IMR-90 (cell line): ENCODE measurements at regions not wholly inside any gene's neighbourhood (a gene's known extent, or its start where the extent isn't known, plus 50 kb on each side); places are given as distances from the start of the nearest gene placed in this dataset.
A peak's percentile ranks its signal among the peaks of the same experiment; 100 is the strongest.

Source experiments
- ATAC-seq: fragments of 200-7000 bp; cut with Tn5 transposase; 2 replicates; pipeline ENCODE4 v1.9.1; 2020; ENCODE audit warnings: low read depth, mild to moderate bottlenecking, moderate library complexity
- BruUV-seq: library from RNA; stranded (reverse); fragments of 400-500 nt; replicated peaks from 2 replicates; lab custom pipeline; 2021; lab: Mats Ljungman, UMichigan
- CTCF ChIA-PET: fragments of 300-600 bp; formaldehyde crosslinking; extraction: SDS; loops from one replicate; lab custom pipeline; 2021; ENCODE audit warnings: antibody characterized with exemption; lab: Yijun Ruan, JAX
- POLR2A ChIA-PET: fragments of 300-600 bp; sonication (Branson Sonifier 250); formaldehyde crosslinking; loops from one replicate; lab custom pipeline; 2022; ENCODE audit warnings: antibody characterized with exemption; ENCODE audit not compliant: unreplicated experiment; lab: Charles Lee
- DNase-seq: peaks from one replicate; pipeline ENCODE4 v3.0.0; 2013
- H2AFZ ChIP-seq: replicated peaks from 2 replicates; pipeline ENCODE3; 2013; ENCODE audit warnings: low read length, mild to moderate bottlenecking; ENCODE audit not compliant: poor library complexity
- H2AK5ac ChIP-seq: 2 replicates; pipeline ENCODE4 v1.6.1; 2013; ENCODE audit warnings: low read depth, low read length, inconsistent platforms
- H2AK9ac ChIP-seq: replicated peaks from 2 replicates; pipeline ENCODE3; 2013; ENCODE audit warnings: mild to moderate bottlenecking, low read depth, low read length, moderate library complexity; ENCODE audit not compliant: poor library complexity
- H2BK120ac ChIP-seq: 2 replicates; pipeline ENCODE4 v1.6.1; 2013; ENCODE audit warnings: low read depth, low read length, inconsistent platforms
- H2BK15ac ChIP-seq: 3 replicates; pipeline ENCODE4 v1.6.1; 2013; ENCODE audit warnings: low read depth, low read length, inconsistent platforms
- H2BK20ac ChIP-seq: 2 replicates; pipeline ENCODE4 v1.6.1; 2013; ENCODE audit warnings: low read depth, mild to moderate bottlenecking, inconsistent platforms, low read length, moderate library complexity
- H2BK5ac ChIP-seq: 2 replicates; pipeline ENCODE4 v1.6.1; 2013; ENCODE audit warnings: mild to moderate bottlenecking, low read depth, low read length, inconsistent platforms; ENCODE audit not compliant: poor library complexity, severe bottlenecking
- H3K14ac ChIP-seq: replicated peaks from 2 replicates; pipeline ENCODE4 v1.6.1; 2013; ENCODE audit warnings: low read depth, low read length, inconsistent platforms
- H3K18ac ChIP-seq: 2 replicates; pipeline ENCODE4 v1.6.1; 2013; ENCODE audit warnings: low read depth, low read length, control low read depth
- H3K23ac ChIP-seq: 2 replicates; pipeline ENCODE4 v1.6.1; 2013; ENCODE audit warnings: low read depth, low read length, inconsistent platforms
- H3K27ac ChIP-seq: 2 replicates; pipeline ENCODE4 v1.5.1; 2013; ENCODE audit warnings: mild to moderate bottlenecking, control low read depth, low read length; ENCODE audit not compliant: insufficient read depth
- H3K27me3 ChIP-seq: 2 replicates; pipeline ENCODE4 v1.6.1; 2013; ENCODE audit warnings: low read length; ENCODE audit not compliant: control insufficient read depth, insufficient read depth
- H3K36me3 ChIP-seq: 2 replicates; pipeline ENCODE4 v1.6.1; 2013; ENCODE audit warnings: low read length, mixed read lengths; ENCODE audit not compliant: control insufficient read depth, insufficient read depth
- H3K4ac ChIP-seq: 2 replicates; pipeline ENCODE4 v1.6.1; 2013; ENCODE audit warnings: low read depth, low read length, inconsistent platforms
- H3K4me1 ChIP-seq: 2 replicates; pipeline ENCODE4 v1.6.1; 2013; ENCODE audit warnings: low read length, mixed read lengths; ENCODE audit not compliant: control insufficient read depth, insufficient read depth
- H3K4me2 ChIP-seq: 2 replicates; pipeline ENCODE4 v1.6.1; 2013; ENCODE audit warnings: low read depth, mild to moderate bottlenecking, control low read depth, low read length, moderate library complexity
- H3K4me3 ChIP-seq: 2 replicates; pipeline ENCODE4 v1.5.1; 2013; ENCODE audit warnings: low read depth, mild to moderate bottlenecking, control low read depth, low read length, moderate library complexity; ENCODE audit not compliant: insufficient read depth
- H3K56ac ChIP-seq: 2 replicates; pipeline ENCODE4 v1.6.1; 2013; ENCODE audit warnings: low read length, inconsistent platforms; ENCODE audit not compliant: insufficient read depth; ENCODE audit errors: extremely low read depth
- H3K79me1 ChIP-seq, 2 experiments: 2 replicates each; pipeline ENCODE4 v1.6.1; 2013; ENCODE audit warnings: low read length in 2 of 2, inconsistent platforms in 1 of 2, low read depth in 1 of 2
- H3K9ac ChIP-seq: 2 replicates; pipeline ENCODE4 v1.6.1; 2013; ENCODE audit warnings: low read depth, low read length, control low read depth
- H3K9me1 ChIP-seq: 2 replicates; pipeline ENCODE4 v1.6.1; 2013; ENCODE audit warnings: low read length, inconsistent platforms; ENCODE audit not compliant: insufficient read depth
- H3K9me3 ChIP-seq: 2 replicates; pipeline ENCODE4 v1.6.1; 2013; ENCODE audit warnings: low read length; ENCODE audit not compliant: control insufficient read depth, insufficient read depth
- H4K20me1 ChIP-seq: 2 replicates; pipeline ENCODE4 v1.6.1; 2013; ENCODE audit warnings: low read length, inconsistent platforms; ENCODE audit not compliant: insufficient read depth
- H4K5ac ChIP-seq: 2 replicates; pipeline ENCODE4 v1.6.1; 2013; ENCODE audit warnings: mild to moderate bottlenecking, low read depth, low read length, control low read depth
- H4K8ac ChIP-seq, 2 experiments: 2 replicates each; pipeline ENCODE4 v1.6.1; 2013; ENCODE audit warnings: low read depth in 2 of 2, low read length in 2 of 2, control low read depth in 1 of 2, inconsistent platforms in 1 of 2
- H4K91ac ChIP-seq: 2 replicates; pipeline ENCODE4 v1.6.1; 2013; ENCODE audit warnings: low read depth, low read length, inconsistent platforms; ENCODE audit not compliant: insufficient read depth
- BHLHE40 ChIP-seq: fragments of 150-350 bp; IDR thresholded peaks from 2 replicates; pipeline ENCODE4 v1.6.1; 2016; ENCODE audit warnings: mild to moderate bottlenecking, low read depth, low read length
- CEBPB ChIP-seq: IDR thresholded peaks from 2 replicates; pipeline ENCODE4 v1.6.1; 2012; ENCODE audit warnings: low read depth, low read length, improper control_type of control experiment
- CHD1 ChIP-seq: IDR thresholded peaks from 2 replicates; pipeline ENCODE4 v1.6.1; 2012; ENCODE audit warnings: low read depth, low read length, improper control_type of control experiment
- CTCF ChIP-seq: conservative IDR thresholded peaks from 2 replicates; pipeline ENCODE4 v1.5.1; 2012; ENCODE audit warnings: mild to moderate bottlenecking, low read depth, low read length, improper control_type of control experiment
- ELK1 ChIP-seq: fragments of 150-350 bp; IDR thresholded peaks from 2 replicates; pipeline ENCODE4 v1.6.1; 2016; ENCODE audit warnings: low read depth, mild to moderate bottlenecking, low read length, moderate library complexity, borderline replicate concordance
- FOS ChIP-seq: fragments of 150-350 bp; IDR thresholded peaks from 2 replicates; pipeline ENCODE4 v1.6.1; 2016; ENCODE audit warnings: low read depth, low read length
- MAFK ChIP-seq: IDR thresholded peaks from 2 replicates; pipeline ENCODE4 v1.6.1; 2012; ENCODE audit warnings: low read depth, low read length, improper control_type of control experiment
- MAZ ChIP-seq: IDR thresholded peaks from 2 replicates; pipeline ENCODE4 v1.6.1; 2012; ENCODE audit warnings: low read depth, mild to moderate bottlenecking, low read length, improper control_type of control experiment, moderate library complexity, borderline replicate concordance
- MXI1 ChIP-seq: IDR thresholded peaks from 2 replicates; pipeline ENCODE4 v1.6.1; 2012; ENCODE audit warnings: low read depth, mild to moderate bottlenecking, low read length, moderate library complexity, borderline replicate concordance
- NFE2L2 ChIP-seq: fragments of 150-350 bp; IDR thresholded peaks from 2 replicates; pipeline ENCODE4 v1.6.1; 2016; ENCODE audit warnings: low read depth, mild to moderate bottlenecking, low read length
- POLR2A ChIP-seq: IDR thresholded peaks from 2 replicates; pipeline ENCODE4 v1.6.1; 2012; ENCODE audit warnings: mild to moderate bottlenecking, low read depth, low read length
- RAD21 ChIP-seq: IDR thresholded peaks from 2 replicates; pipeline ENCODE4 v1.6.1; 2012; ENCODE audit warnings: low read length, improper control_type of control experiment
- RCOR1 ChIP-seq: IDR thresholded peaks from 2 replicates; pipeline ENCODE4 v1.6.1; 2012; ENCODE audit warnings: mild to moderate bottlenecking, low read length, improper control_type of control experiment; ENCODE audit not compliant: insufficient replicate concordance
- RFX5 ChIP-seq: IDR thresholded peaks from 2 replicates; pipeline ENCODE4 v1.8.0; 2012; ENCODE audit warnings: low read depth, mild to moderate bottlenecking, low read length, moderate library complexity
- SMC3 ChIP-seq: fragments of 150-350 bp; IDR thresholded peaks from 2 replicates; pipeline ENCODE4 v1.6.1; 2016; ENCODE audit warnings: low read depth, mild to moderate bottlenecking, antibody characterized with exemption, low read length, moderate library complexity
- USF2 ChIP-seq: fragments of 150-350 bp; IDR thresholded peaks from 2 replicates; pipeline ENCODE4 v1.6.1; 2017; ENCODE audit warnings: mild to moderate bottlenecking, antibody characterized with exemption, low read length, low read depth
- WGBS, 2 experiments: methylation state at CpG; one replicate each; pipeline versions ENCODE4 v1.1.5 to v1.1.7; 2013; ENCODE audit warnings: missing lambda C conversion rate in 2 of 2; ENCODE audit not compliant: insufficient read length in 1 of 2; ENCODE audit errors: extremely low coverage in 2 of 2; 5-methylcytosine and 5-hydroxymethylcytosine counted together
- dilution Hi-C: fragments of 300-500 bp; cut with HindIII; formaldehyde crosslinking; loops from one replicate; pipeline ENCODE4 v1.14.3; 2018; ENCODE audit warnings: low sequenced_read_pairs; ENCODE audit not compliant: unreplicated experiment
- in situ Hi-C: fragments of 300-500 bp; cut with MboI; formaldehyde crosslinking; loops from 3 replicates; pipeline ENCODE4 v1.14.3; 2019; ENCODE audit warnings: low sequenced_read_pairs, inconsistent platforms, mixed read lengths
- intact Hi-C: fragments of 100-400 bp; cut with micrococcal nuclease; formaldehyde crosslinking; loops from 2 replicates; pipeline ENCODE4 v1.10.0; 2022

GRCh38 chr4:24070117-24070516 is 180.3 kb upstream of the PPARGC1A start:
- DNase-seq (peak; percentile 96), ATAC-seq (peak; percentile 88)
- ChIA-PET POLR2A (interaction anchor here (1.2 kb wide), 1 partner anchor 35 kb away, joined by 3 read pairs; no protein-coding TSS in a partner anchor), CTCF (interaction anchor here (1.3 kb wide), 1 partner anchor 14 kb away, joined by 3 read pairs; no protein-coding TSS in a partner anchor)
- H2BK20ac ChIP-seq, result peak overlapping the region; percentile 95
- H2BK120ac ChIP-seq, result peak overlapping the region; percentile 95
- peak overlapping the region; percentile 51; the same call in 1 of the 2 replicates for H3K27ac ChIP-seq
- peak overlapping the region; percentile 47 for H2AFZ ChIP-seq
- peak overlapping the region; percentile 95 for H2BK5ac ChIP-seq
- H4K91ac ChIP-seq, result peak overlapping the region; percentile 78
- H3K23ac ChIP-seq, result peak overlapping the region; percentile 69; the same call in 1 of the 2 replicates
- peak overlapping the region; percentile 58 to 92 for H4K8ac ChIP-seq
- H3K56ac ChIP-seq, result peak overlapping the region; percentile 63
- peaks cover 14% of the 10 kb centered on the region for H3K4me1 ChIP-seq
- TF ChIP-seq MXI1 (no peak), RCOR1 (peak; percentile 40), MAZ (no peak), SMC3 (peak; percentile 6; the same call in 1 of the 2 replicates), BHLHE40 (no peak), MAFK (peak; percentile 17; the same call in 1 of the 2 replicates), ELK1 (no peak), CTCF (no peak), CHD1 (no peak), RAD21 (no peak), CEBPB (no peak), POLR2A (no peak), RFX5 (no peak), NFE2L2 (peak; percentile 56; the same call in 1 of the 2 replicates), FOS (peak; percentile 36; the same call in 1 of the 2 replicates), USF2 (no peak)
- intact Hi-C loops (no loop called here), in situ Hi-C loops (no loop called here), dilution Hi-C loops (no loop called here)
- H3K4ac ChIP-seq, result peak overlapping the region; percentile 88
- peak overlapping the region; percentile 90; the same call in 1 of the 2 replicates for H4K5ac ChIP-seq
- H3K4me3 ChIP-seq, result no peak overlapping the region
- peak overlapping the region; percentile 60; the same call in 2 of the 3 replicates for H2BK15ac ChIP-seq
- peak overlapping the region; percentile 82; the same call in 1 of the 2 replicates for H3K18ac ChIP-seq
- 0 out of 2 replicates have a peak overlapping the region, but pooled peaks have one; percentile 66 for H2AK5ac ChIP-seq
- no peak overlapping the region; the same call in 1 of the 2 replicates for H3K9ac ChIP-seq
- H2AK9ac ChIP-seq, result no peak overlapping the region
- H4K20me1 ChIP-seq, result no peaks in the 10 kb centered on the region
- no CpG with 5 or more reads among the region's 2 CpGs for WGBS, 2 experiments
- H3K14ac ChIP-seq, result peak overlapping the region; percentile 80
- no peaks in the 10 kb centered on the region for H3K9me3 ChIP-seq
- no peaks in the 10 kb centered on the region for H3K27me3 ChIP-seq
- no peaks in the 10 kb centered on the region for H3K36me3 ChIP-seq
- H3K9me1 ChIP-seq, result peaks cover 17% of the 10 kb centered on the region
- H3K4me2 ChIP-seq, result peak overlapping the region; percentile 63; the same call in 1 of the 2 replicates
- BruUV-seq, result no TSS peak
- H3K79me1 ChIP-seq, result no peaks in the 10 kb centered on the region; a peak in 1 of 4 replicates
